Esophagus muscularis mucosa (tissue), 4 donors: ENCODE measurements at regions not wholly inside any gene's neighbourhood (a gene's known extent, or its start where the extent isn't known, plus 50 kb on each side); places are given as distances from the start of the nearest gene placed in this dataset.
"Not testable (repeated sequence)": the region's sequence is repeated elsewhere in the genome, so short reads cannot be mapped to it uniquely, and the experiment has no call there.

Experiments used
- DNase-seq: peaks from one replicate; pipeline ENCODE4 v3.0.0-alpha.2; 2017; ENCODE audit errors: extremely low spot score
- H3K27ac ChIP-seq, 4 donors: fragments of 200-600 bp; sonication (generic); replicated peaks in 1 of 4; 1 replicate in 3 of 4; 2 replicates in 1 of 4; pipeline ENCODE4 v1.5.1; 2016 to 2019; ENCODE audit warnings: mild to moderate bottlenecking in 1 of 4
- H3K27me3 ChIP-seq, 4 donors: fragments of 200-600 bp; sonication (generic); one replicate each; pipeline versions ENCODE4 v1.5.1 to v1.6.0; 2016 to 2019
- H3K36me3 ChIP-seq, 4 donors: fragments of 200-600 bp; sonication (generic); one replicate each; pipeline ENCODE4 v1.5.1; 2016 to 2019
- H3K4me1 ChIP-seq, 4 donors: fragments of 200-600 bp; sonication (generic); one replicate each; pipeline ENCODE4 v1.5.1; 2016 to 2019
- H3K4me3 ChIP-seq, 4 donors: fragments of 200-600 bp; sonication (generic); 1 replicate in 2 of 4; 2 replicates in 2 of 4; pipeline ENCODE4 v1.5.1; 2016 to 2019; ENCODE audit warnings: mild to moderate bottlenecking in 4 of 4, moderate library complexity in 1 of 4
- H3K9me3 ChIP-seq, 4 donors: fragments of 200-600 bp; sonication (generic); 1 replicate in 3 of 4; 2 replicates in 1 of 4; pipeline ENCODE4 v1.5.1; 2016 to 2019
- EP300 ChIP-seq: sonication (generic); formaldehyde crosslinking; IDR thresholded peaks from one replicate; pipeline ENCODE4 v1.6.1; 2017; ENCODE audit warnings: antibody characterized with exemption
- POLR2A ChIP-seq: fragments of 450-650 bp; IDR thresholded peaks from one replicate; pipeline ENCODE4 v1.6.1; 2017; ENCODE audit warnings: antibody characterized with exemption, moderate library complexity, mild to moderate bottlenecking, low read depth
- POLR2AphosphoS5 ChIP-seq, 2 donors: sonication (generic); formaldehyde crosslinking; IDR thresholded peaks; one replicate each; pipeline ENCODE4 v1.6.1; 2017; ENCODE audit warnings: antibody characterized with exemption in 2 of 2
- whole genome bisulfite sequencing: methylation state at CpG from one replicate; pipeline ENCODE4 v1.1.5; 2018; 5-methylcytosine and 5-hydroxymethylcytosine counted together
- intact Hi-C: fragments of 100-400 bp; cut with DNase I; formaldehyde crosslinking; loops from one replicate; pipeline ENCODE4 v1.15.1; 2023
- TF ChIP-seq, protein P1 (sequence below), 3 experiments: fragments of 200-600 bp in 2 of 3; fragments of 450-650 bp in 1 of 3; sonication (generic) in 2 of 3; IDR thresholded peaks; one replicate each; pipeline ENCODE4 v1.5.1; 2017 to 2019; ENCODE audit warnings: antibody characterized with exemption in 3 of 3, mild to moderate bottlenecking in 2 of 3, moderate library complexity in 1 of 3

DNA sequence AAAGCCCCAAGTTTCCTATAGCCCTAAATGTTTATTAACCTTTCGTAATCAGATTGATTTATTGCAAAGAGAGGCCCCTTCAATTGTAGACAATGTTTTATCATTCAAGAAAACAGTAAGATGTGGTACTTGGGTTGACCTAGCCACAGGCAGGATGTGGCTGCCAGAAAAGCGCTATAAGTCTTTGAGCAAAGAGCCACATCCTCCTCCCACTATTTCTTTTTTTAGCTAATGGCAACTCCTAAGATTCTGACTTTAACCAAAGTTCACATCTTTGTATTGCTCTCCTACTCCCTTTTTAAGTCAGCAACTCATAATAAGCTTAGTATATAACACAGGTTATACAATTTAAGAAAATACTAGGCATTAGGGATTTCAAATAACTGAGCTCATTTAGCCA, 70.7 kb upstream of the PPP3CA start:
- Histone ChIP-seq H3K4me3 (no peak overlapping the region), H3K27ac (no peak overlapping the region), H3K27me3 (no peaks in the 10 kb centered on the region), H3K9me3 (no peaks in the 10 kb centered on the region), H3K36me3 (no peaks in the 10 kb centered on the region), H3K4me1 (no peaks in the 10 kb centered on the region)
- TF ChIP-seq POLR2AphosphoS5 (IDR thresholded peaks at IDR 0.05) (no peak), EP300 (no peak), POLR2A (no peak)
- TF ChIP-seq, protein P1, sequence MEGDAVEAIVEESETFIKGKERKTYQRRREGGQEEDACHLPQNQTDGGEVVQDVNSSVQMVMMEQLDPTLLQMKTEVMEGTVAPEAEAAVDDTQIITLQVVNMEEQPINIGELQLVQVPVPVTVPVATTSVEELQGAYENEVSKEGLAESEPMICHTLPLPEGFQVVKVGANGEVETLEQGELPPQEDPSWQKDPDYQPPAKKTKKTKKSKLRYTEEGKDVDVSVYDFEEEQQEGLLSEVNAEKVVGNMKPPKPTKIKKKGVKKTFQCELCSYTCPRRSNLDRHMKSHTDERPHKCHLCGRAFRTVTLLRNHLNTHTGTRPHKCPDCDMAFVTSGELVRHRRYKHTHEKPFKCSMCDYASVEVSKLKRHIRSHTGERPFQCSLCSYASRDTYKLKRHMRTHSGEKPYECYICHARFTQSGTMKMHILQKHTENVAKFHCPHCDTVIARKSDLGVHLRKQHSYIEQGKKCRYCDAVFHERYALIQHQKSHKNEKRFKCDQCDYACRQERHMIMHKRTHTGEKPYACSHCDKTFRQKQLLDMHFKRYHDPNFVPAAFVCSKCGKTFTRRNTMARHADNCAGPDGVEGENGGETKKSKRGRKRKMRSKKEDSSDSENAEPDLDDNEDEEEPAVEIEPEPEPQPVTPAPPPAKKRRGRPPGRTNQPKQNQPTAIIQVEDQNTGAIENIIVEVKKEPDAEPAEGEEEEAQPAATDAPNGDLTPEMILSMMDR (IDR thresholded peaks at IDR 0.05) = no peak
- intact Hi-C loops = no loop called here
- DNase-seq = no peak
- 65% methylated on average over 2 of the region's 2 CpGs for WGBS

DNA sequence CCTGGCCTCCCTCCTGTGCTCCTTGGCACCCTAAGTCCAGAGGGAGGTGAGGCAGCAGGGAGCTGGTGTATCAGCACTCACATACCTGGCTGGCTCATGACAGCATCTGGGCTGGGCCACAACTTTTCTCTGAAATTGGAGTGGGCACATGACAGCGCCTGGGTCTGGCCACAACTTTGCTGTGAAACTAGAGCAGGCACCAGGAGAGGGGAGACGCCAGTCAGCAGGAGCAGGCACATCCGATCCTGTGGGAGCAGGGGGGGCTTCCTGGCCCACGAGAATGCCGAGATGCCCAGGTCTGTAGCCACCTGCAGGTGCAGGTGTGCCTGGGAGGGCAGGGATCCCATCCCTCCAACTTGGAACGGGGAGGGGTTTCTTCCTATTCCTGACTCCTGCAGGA, 69.7 kb upstream of the PPP3CA start:
- DNase-seq = no peak
- no peak overlapping the region for H3K27ac ChIP-seq
- H3K27me3 ChIP-seq = no peaks in the 10 kb centered on the region
- no peaks in the 10 kb centered on the region for H3K36me3 ChIP-seq
- 93% methylated on average over 6 of the region's 6 CpGs for WGBS
- H3K4me1 ChIP-seq = no peaks in the 10 kb centered on the region
- no peak overlapping the region for H3K4me3 ChIP-seq
- no peaks in the 10 kb centered on the region for H3K9me3 ChIP-seq
- TF ChIP-seq, protein P1 (IDR thresholded peaks at IDR 0.05) = no peak
- no peak for TF ChIP-seq EP300
- TF ChIP-seq POLR2A = no peak
- TF ChIP-seq POLR2AphosphoS5 (IDR thresholded peaks at IDR 0.05) = no peak
- intact Hi-C loops = no loop called here

DNA sequence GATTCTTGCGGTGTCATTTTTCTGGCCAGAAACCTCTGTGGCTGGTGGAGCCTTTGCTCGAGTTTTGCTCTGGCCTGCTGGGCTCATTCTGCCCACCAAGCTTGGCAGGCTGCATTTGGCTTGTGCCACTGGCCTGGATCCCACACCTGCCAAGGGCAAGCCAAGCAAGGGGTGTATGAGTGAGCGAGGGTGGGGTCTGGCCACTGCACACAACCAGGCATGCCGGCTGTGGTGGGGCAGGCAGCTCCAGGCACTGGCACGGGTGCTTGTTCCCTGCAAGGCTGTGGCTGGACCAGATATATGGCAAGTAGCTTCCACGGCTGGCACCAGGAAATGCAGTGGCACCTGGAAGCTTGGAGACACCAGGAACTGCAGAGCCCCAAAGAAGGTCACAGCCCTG, 68.6 kb upstream of the PPP3CA start:
- Histone ChIP-seq H3K36me3 (no peaks in the 10 kb centered on the region), H3K4me1 (no peaks in the 10 kb centered on the region), H3K4me3 (no peak overlapping the region), H3K9me3 (no peaks in the 10 kb centered on the region), H3K27ac (no peak overlapping the region), H3K27me3 (no peaks in the 10 kb centered on the region)
- TF ChIP-seq POLR2A = no peak
- WGBS = 94% methylated on average over 4 of the region's 6 CpGs
- intact Hi-C loops = no loop called here
- no peak for DNase-seq

DNA sequence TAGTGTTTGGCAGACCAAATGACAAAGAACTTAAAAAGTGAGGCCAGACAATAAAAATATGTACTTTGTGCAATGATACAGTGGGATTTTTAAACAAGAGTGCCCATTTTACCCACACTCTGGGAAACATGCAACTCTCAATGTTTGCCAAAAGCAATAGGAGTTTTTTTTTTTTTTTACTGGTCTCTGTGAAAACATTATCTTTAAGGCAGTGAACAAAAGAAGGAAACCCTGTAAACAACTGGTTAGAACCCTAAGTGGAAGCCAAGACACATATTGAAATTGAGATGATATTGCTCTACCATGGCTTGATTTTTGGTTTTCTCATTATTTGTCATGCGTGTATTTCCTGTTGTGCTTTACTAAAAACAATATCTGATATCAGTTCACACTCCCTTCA, 67.2 kb upstream of the PPP3CA start:
- Histone ChIP-seq H3K4me1 (no peaks in the 10 kb centered on the region), H3K9me3 (no peaks in the 10 kb centered on the region), H3K27ac (no peak overlapping the region), H3K36me3 (no peaks in the 10 kb centered on the region), H3K27me3 (no peaks in the 10 kb centered on the region), H3K4me3 (no peak overlapping the region)
- WGBS = 80% methylated on average over 1 of the region's 1 CpG
- DNase-seq = no peak
- intact Hi-C loops = no loop called here
- TF ChIP-seq POLR2A = no peak

DNA sequence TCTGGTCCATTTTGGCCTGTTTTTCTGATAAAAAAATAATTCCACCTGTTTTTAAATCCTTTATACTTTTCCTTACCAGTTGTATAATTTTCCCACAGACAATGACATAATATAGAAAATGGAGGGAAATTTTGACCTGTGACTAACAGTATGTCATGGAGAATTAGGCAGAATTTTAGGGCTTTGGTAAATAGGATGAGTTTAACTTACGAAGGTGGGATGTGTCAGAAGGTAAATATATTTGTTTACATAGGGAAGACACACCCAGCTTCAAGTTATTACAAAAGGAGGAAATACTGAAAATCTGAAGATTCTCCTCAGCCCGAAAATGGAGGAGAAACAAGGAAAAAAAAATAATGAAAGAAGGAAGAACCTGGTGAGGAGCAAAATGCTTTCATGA, 64.6 kb upstream of the PPP3CA start:
- WGBS = 89% methylated on average over 2 of the region's 2 CpGs
- Histone ChIP-seq H3K4me1 (no peaks in the 10 kb centered on the region), H3K4me3 (no peak overlapping the region), H3K36me3 (no peaks in the 10 kb centered on the region), H3K27me3 (no peaks in the 10 kb centered on the region), H3K27ac (no peak overlapping the region), H3K9me3 (no peaks in the 10 kb centered on the region)
- intact Hi-C loops = no loop called here
- DNase-seq = no peak
- TF ChIP-seq POLR2AphosphoS5 (IDR thresholded peaks at IDR 0.05) (no peak), EP300 (no peak), POLR2A (no peak)
- TF ChIP-seq, protein P1 (IDR thresholded peaks at IDR 0.05) = no peak

DNA sequence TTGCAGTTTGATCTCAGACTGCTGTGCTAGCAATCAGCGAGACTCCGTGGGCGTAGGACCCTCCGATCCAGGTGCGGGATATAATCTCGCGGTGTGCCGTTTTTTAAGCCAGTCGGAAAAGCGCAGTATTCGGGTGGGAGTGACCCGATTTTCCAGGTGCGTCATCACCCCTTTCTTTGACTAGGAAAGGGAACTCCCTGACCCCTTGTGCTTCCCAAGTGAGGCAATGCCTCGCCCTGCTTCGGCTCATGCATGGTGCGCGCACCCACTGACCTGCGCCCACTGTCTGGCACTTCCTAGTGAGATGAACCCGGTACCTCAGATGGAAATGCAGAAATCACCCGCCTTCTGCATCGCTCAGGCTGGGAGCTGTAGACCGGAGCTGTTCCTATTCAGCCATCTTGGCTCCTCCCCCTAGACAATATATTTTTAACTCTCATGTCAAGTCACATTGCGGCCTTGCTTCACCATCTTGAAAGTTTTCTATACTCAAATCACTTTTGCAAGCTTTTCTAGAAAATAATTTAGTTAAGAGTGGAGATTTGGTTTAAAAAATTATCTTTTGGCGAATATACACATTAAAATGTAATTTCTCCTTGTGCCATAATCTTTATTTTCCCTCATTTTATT, 64.1 kb upstream of the PPP3CA start:
- WGBS = 96% methylated on average over 24 of the region's 24 CpGs
- intact Hi-C loops, H3K4me1 ChIP-seq, H3K4me3 ChIP-seq, H3K27me3 ChIP-seq, H3K27ac ChIP-seq, H3K9me3 ChIP-seq, H3K36me3 ChIP-seq, DNase-seq: not testable (repeated sequence)
